ENCODE measurements at regions not wholly inside any gene's neighbourhood (a gene's known extent, or its start where the extent isn't known, plus 50 kb on each side); places are given as distances from the start of the nearest gene placed in this dataset.

- CTCF ChIA-PET = no interaction called here
- H3K4me1 Mint-ChIP-seq (ENCODE audit: low read depth) = peaks cover 16% of the 10 kb centered on the region
- peaks cover 1% of the 10 kb centered on the region for H3K36me3 Mint-ChIP-seq (ENCODE audit: low read depth)
- peaks cover 7% of the 10 kb centered on the region for H3K27me3 Mint-ChIP-seq (ENCODE audit: low read depth)
- no peak overlapping the region for H3K27ac Mint-ChIP-seq
- H3K4me3 Mint-ChIP-seq = peak overlapping the region; percentile 28
- no peaks in the 10 kb centered on the region for H3K9me3 Mint-ChIP-seq
- DNase-seq = no peak
- intact Hi-C loops (cut with micrococcal nuclease) = loop anchor here (1.0 to 5.0 kb wide), 6 partner anchors 57 to 416 kb away; partner anchors contain the start of genes CBX3, NFE2L3 and SNX10
These were observed 200.4 kb upstream of the NFE2L3 start for GRCh38 chr7:25951414-25952260.

GRCh38 chr7:25952261-25953057 lies 199.5 kb upstream of the NFE2L3 start:
- Mint-ChIP-seq H3K27me3 (ENCODE audit: low read depth) (peaks cover 7% of the 10 kb centered on the region), H3K9me3 (no peaks in the 10 kb centered on the region), H3K36me3 (ENCODE audit: low read depth) (peaks cover 1% of the 10 kb centered on the region), H3K27ac (no peak overlapping the region), H3K4me3 (peak overlapping the region; percentile 28), H3K4me1 (ENCODE audit: low read depth) (peaks cover 16% of the 10 kb centered on the region)
- intact Hi-C loops (cut with micrococcal nuclease) = loop anchor here (5.0 kb wide), 2 partner anchors 340 to 415 kb away; partner anchors contain the start of gene SNX10
- CTCF ChIA-PET = no interaction called here
- no peak for DNase-seq

GRCh38 chr7:25953859-25954258 lies 198.1 kb upstream of the NFE2L3 start:
- DNase-seq = no peak
- CTCF ChIA-PET = no interaction called here
- Mint-ChIP-seq H3K4me1 (ENCODE audit: low read depth) (peaks cover 16% of the 10 kb centered on the region), H3K9me3 (no peaks in the 10 kb centered on the region), H3K36me3 (ENCODE audit: low read depth) (peaks cover 1% of the 10 kb centered on the region), H3K4me3 (no peak overlapping the region), H3K27me3 (ENCODE audit: low read depth) (peaks cover 7% of the 10 kb centered on the region), H3K27ac (no peak overlapping the region)
- intact Hi-C loops (cut with micrococcal nuclease) = loop anchor here (5.0 kb wide), 2 partner anchors 338 to 413 kb away; partner anchors contain the start of gene SNX10

- Mint-ChIP-seq H3K9me3 (no peaks in the 10 kb centered on the region), H3K27ac (no peak overlapping the region), H3K27me3 (ENCODE audit: low read depth) (peaks cover 5% of the 10 kb centered on the region), H3K4me3 (no peak overlapping the region), H3K36me3 (ENCODE audit: low read depth) (peaks cover 1% of the 10 kb centered on the region), H3K4me1 (ENCODE audit: low read depth) (peaks cover 11% of the 10 kb centered on the region)
- CTCF ChIA-PET = no interaction called here
- no peak for DNase-seq
- intact Hi-C loops (cut with micrococcal nuclease) = loop anchor here (5.0 kb wide), 2 partner anchors 338 to 413 kb away; partner anchors contain the start of gene SNX10
These were observed 197.6 kb upstream of the NFE2L3 start for GRCh38 chr7:25954395-25954794.

GRCh38 chr7:25959168-25959734 lies 192.7 kb upstream of the NFE2L3 start:
- intact Hi-C loops (cut with micrococcal nuclease) = no loop called here
- DNase-seq = no peak
- H3K36me3 Mint-ChIP-seq (ENCODE audit: low read depth) = no peaks in the 10 kb centered on the region
- CTCF ChIA-PET = interaction anchor here (0.8 to 1.2 kb wide), 2 partner anchors 67 to 131 kb away, joined by 3 read pairs; no protein-coding TSS in a partner anchor
- H3K4me3 Mint-ChIP-seq = no peak overlapping the region
- H3K4me1 Mint-ChIP-seq (ENCODE audit: low read depth) = no peaks in the 10 kb centered on the region
- peaks cover 5% of the 10 kb centered on the region for H3K27me3 Mint-ChIP-seq (ENCODE audit: low read depth)
- no peak overlapping the region for H3K27ac Mint-ChIP-seq
- no peaks in the 10 kb centered on the region for H3K9me3 Mint-ChIP-seq

- no peak for DNase-seq
- intact Hi-C loops (cut with micrococcal nuclease) = no loop called here
- Mint-ChIP-seq H3K4me3 (no peak overlapping the region), H3K36me3 (ENCODE audit: low read depth) (no peaks in the 10 kb centered on the region), H3K4me1 (ENCODE audit: low read depth) (peaks cover 7% of the 10 kb centered on the region), H3K9me3 (no peaks in the 10 kb centered on the region), H3K27ac (no peak overlapping the region), H3K27me3 (ENCODE audit: low read depth) (peaks cover 28% of the 10 kb centered on the region)
- CTCF ChIA-PET = interaction anchor here (0.6 kb wide), 1 partner anchor 665 kb away, joined by 3 read pairs; no protein-coding TSS in a partner anchor
These were observed 188.3 kb upstream of the NFE2L3 start for GRCh38 chr7:25963733-25964132.

- intact Hi-C loops (cut with micrococcal nuclease) = no loop called here
- no peaks in the 10 kb centered on the region for H3K9me3 Mint-ChIP-seq
- H3K27ac Mint-ChIP-seq = no peak overlapping the region
- no peaks in the 10 kb centered on the region for H3K36me3 Mint-ChIP-seq (ENCODE audit: low read depth)
- H3K4me3 Mint-ChIP-seq = no peak overlapping the region
- CTCF ChIA-PET = interaction anchor here (0.6 kb wide), 1 partner anchor 666 kb away, joined by 3 read pairs; no protein-coding TSS in a partner anchor
- peaks cover 28% of the 10 kb centered on the region for H3K27me3 Mint-ChIP-seq (ENCODE audit: low read depth)
- no peak for DNase-seq
- H3K4me1 Mint-ChIP-seq (ENCODE audit: low read depth) = peaks cover 7% of the 10 kb centered on the region
These were observed 187.5 kb upstream of the NFE2L3 start for GRCh38 chr7:25964483-25964991.

- Mint-ChIP-seq H3K36me3 (ENCODE audit: low read depth) (no peaks in the 10 kb centered on the region), H3K27ac (no peak overlapping the region), H3K4me1 (ENCODE audit: low read depth) (peaks cover 7% of the 10 kb centered on the region), H3K9me3 (no peaks in the 10 kb centered on the region), H3K4me3 (no peak overlapping the region), H3K27me3 (ENCODE audit: low read depth) (peaks cover 27% of the 10 kb centered on the region)
- no peak for DNase-seq
- CTCF ChIA-PET = no interaction called here
- intact Hi-C loops (cut with micrococcal nuclease) = no loop called here
These were observed 186.4 kb upstream of the NFE2L3 start for GRCh38 chr7:25965405-25966123.

- H3K27ac Mint-ChIP-seq = no peak overlapping the region
These were observed 185.5 kb upstream of the NFE2L3 start for GRCh38 chr7:25966469-25966868.

GRCh38 chr7:25967278-25968204 lies 184.5 kb upstream of the NFE2L3 start:
- no peaks in the 10 kb centered on the region for H3K36me3 Mint-ChIP-seq (ENCODE audit: low read depth)
- CTCF ChIA-PET = interaction anchor here (0.6 to 2.1 kb wide), 4 partner anchors 12 to 708 kb away, joined by 3 to 8 read pairs (median 3); no protein-coding TSS in a partner anchor
- H3K27ac Mint-ChIP-seq = peak overlapping the region; percentile 26
- intact Hi-C loops (cut with micrococcal nuclease) = no loop called here
- peaks cover 7% of the 10 kb centered on the region for H3K4me1 Mint-ChIP-seq (ENCODE audit: low read depth)
- no peak for DNase-seq
- H3K9me3 Mint-ChIP-seq = no peaks in the 10 kb centered on the region
- H3K27me3 Mint-ChIP-seq (ENCODE audit: low read depth) = peaks cover 29% of the 10 kb centered on the region
- no peak overlapping the region for H3K4me3 Mint-ChIP-seq

More at GRCh38 chr7:25966469-25966868, 185.5 kb upstream of the NFE2L3 start:
- H3K27me3 Mint-ChIP-seq (ENCODE audit: low read depth) = peaks cover 29% of the 10 kb centered on the region
- no peak for DNase-seq
- no peak overlapping the region for H3K4me3 Mint-ChIP-seq
- peaks cover 7% of the 10 kb centered on the region for H3K4me1 Mint-ChIP-seq (ENCODE audit: low read depth)
- intact Hi-C loops (cut with micrococcal nuclease) = no loop called here
- no peaks in the 10 kb centered on the region for H3K9me3 Mint-ChIP-seq
- CTCF ChIA-PET = interaction anchor here (0.6 kb wide), 1 partner anchor 405 kb away, joined by 3 read pairs; no protein-coding TSS in a partner anchor
- no peaks in the 10 kb centered on the region for H3K36me3 Mint-ChIP-seq (ENCODE audit: low read depth)

Data from activated naive CD4-positive, alpha-beta T cell treated with anti-CD3 and anti-CD28 coated beads for 36 hours (primary cell).